ENCODE measurements at regions not wholly inside any gene's neighbourhood (a gene's known extent, or its start where the extent isn't known, plus 50 kb on each side); places are given as distances from the start of the nearest gene placed in this dataset.

- CTCF ChIA-PET: no interaction called here
- no peak overlapping the region for H3K4me2 ChIP-seq (replicated peaks; ENCODE audit: low read depth, low read length, poor library complexity, severe bottlenecking)
- Mint-ChIP-seq H3K4me1 (no peaks in the 10 kb centered on the region), H3K9me3 (ENCODE audit: insufficient read depth) (no peaks in the 10 kb centered on the region), H3K4me3 (no peak overlapping the region), H3K27me3 (no peaks in the 10 kb centered on the region), H3K27ac (no peak overlapping the region)
- ATAC-seq (ENCODE audit: low read depth) (no peak), DNase-seq (no peak)
- POLR2A ChIA-PET: no interaction called here
- H3K4me1 ChIP-seq (ENCODE audit: control insufficient read depth in 2 of 2, insufficient read depth in 2 of 2, low read length in 2 of 2): no peaks in the 10 kb centered on the region
- H3K9ac ChIP-seq (ENCODE audit: low read length): no peak overlapping the region
- no peak overlapping the region for H2AFZ ChIP-seq (ENCODE audit: insufficient read depth, low read depth, low read length, poor library complexity, severe bottlenecking)
- no CpG with 5 or more reads among the region's 1 CpG for WGBS (ENCODE audit: insufficient coverage)
- no peaks in the 10 kb centered on the region for H3K27me3 ChIP-seq (replicated peaks in 1 of 4; ENCODE audit: control extremely low read depth in 1 of 4, control insufficient read depth in 3 of 4, insufficient read depth in 4 of 4, low read length in 3 of 4)
- H3K27ac ChIP-seq (ENCODE audit: low read length in 2 of 2): no peak overlapping the region
- no peak for TF ChIP-seq CTCF (IDR thresholded peaks at IDR 0.05)
- TF ChIP-seq EZH2 (IDR thresholded peaks at IDR 0.05; ENCODE audit: borderline replicate concordance, insufficient read depth, low read depth, low read length, poor library complexity, severe bottlenecking): no peak
- H3K9me3 ChIP-seq (ENCODE audit: control extremely low read depth in 1 of 3, control insufficient read depth in 2 of 3, insufficient read depth in 1 of 3, low read length in 2 of 3): no peaks in the 10 kb centered on the region
- intact Hi-C loops (cut with micrococcal nuclease): no loop called here
- no peaks in the 10 kb centered on the region for H4K20me1 ChIP-seq (ENCODE audit: control insufficient read depth, insufficient read depth, low read length, poor library complexity, severe bottlenecking)
- no peaks in the 10 kb centered on the region for H3K36me3 ChIP-seq (replicated peaks in 1 of 2; ENCODE audit: control extremely low read depth in 1 of 2, control insufficient read depth in 1 of 2, extremely low read depth in 1 of 2, insufficient read depth in 2 of 2, low read length in 1 of 2)
- no peaks in the 10 kb centered on the region for H3K79me2 ChIP-seq (ENCODE audit: control insufficient read depth, insufficient read depth, low read length)
- no peak overlapping the region for H3K4me3 ChIP-seq (ENCODE audit: control extremely low read depth in 1 of 5, extremely low read depth in 1 of 5, insufficient read depth in 1 of 5, low read depth in 2 of 5, low read length in 4 of 5)
Observed at GRCh38 chr2:139314059-139314458, 533.9 kb upstream of the NXPH2 start.

- ATAC-seq (ENCODE audit: low read depth) (no peak), DNase-seq (no peak)
- intact Hi-C loops (cut with micrococcal nuclease): no loop called here
- no peaks in the 10 kb centered on the region for H3K9me3 ChIP-seq (ENCODE audit: control extremely low read depth in 1 of 3, control insufficient read depth in 2 of 3, insufficient read depth in 1 of 3, low read length in 2 of 3)
- H2AFZ ChIP-seq (ENCODE audit: insufficient read depth, low read depth, low read length, poor library complexity, severe bottlenecking): no peak overlapping the region
- no CpG with 5 or more reads among the region's 3 CpGs for WGBS (ENCODE audit: insufficient coverage)
- Mint-ChIP-seq H3K27me3 (no peaks in the 10 kb centered on the region), H3K4me3 (no peak overlapping the region), H3K9me3 (ENCODE audit: insufficient read depth) (no peaks in the 10 kb centered on the region), H3K4me1 (no peaks in the 10 kb centered on the region), H3K27ac (no peak overlapping the region)
- H3K36me3 ChIP-seq (replicated peaks in 1 of 2; ENCODE audit: control extremely low read depth in 1 of 2, control insufficient read depth in 1 of 2, extremely low read depth in 1 of 2, insufficient read depth in 2 of 2, low read length in 1 of 2): no peaks in the 10 kb centered on the region
- no peaks in the 10 kb centered on the region for H4K20me1 ChIP-seq (ENCODE audit: control insufficient read depth, insufficient read depth, low read length, poor library complexity, severe bottlenecking)
- no peak overlapping the region for H3K27ac ChIP-seq (ENCODE audit: low read length in 2 of 2)
- no peak overlapping the region for H3K4me2 ChIP-seq (replicated peaks; ENCODE audit: low read depth, low read length, poor library complexity, severe bottlenecking)
- no peaks in the 10 kb centered on the region for H3K79me2 ChIP-seq (ENCODE audit: control insufficient read depth, insufficient read depth, low read length)
- TF ChIP-seq CTCF (IDR thresholded peaks at IDR 0.05): no peak
- TF ChIP-seq EZH2 (IDR thresholded peaks at IDR 0.05; ENCODE audit: borderline replicate concordance, insufficient read depth, low read depth, low read length, poor library complexity, severe bottlenecking): no peak
- CTCF ChIA-PET: no interaction called here
- no peaks in the 10 kb centered on the region for H3K4me1 ChIP-seq (ENCODE audit: control insufficient read depth in 2 of 2, insufficient read depth in 2 of 2, low read length in 2 of 2)
- H3K9ac ChIP-seq (ENCODE audit: low read length): no peak overlapping the region
- POLR2A ChIA-PET: no interaction called here
- no peaks in the 10 kb centered on the region for H3K27me3 ChIP-seq (replicated peaks in 1 of 4; ENCODE audit: control extremely low read depth in 1 of 4, control insufficient read depth in 3 of 4, insufficient read depth in 4 of 4, low read length in 3 of 4)
- no peak overlapping the region for H3K4me3 ChIP-seq (ENCODE audit: control extremely low read depth in 1 of 5, extremely low read depth in 1 of 5, insufficient read depth in 1 of 5, low read depth in 2 of 5, low read length in 4 of 5)
Observed at GRCh38 chr2:139296672-139297209, 516.6 kb upstream of the NXPH2 start.

Measured in B cell (primary cell).